ENCODE measurements at regions not wholly inside any gene's neighbourhood (a gene's known extent, or its start where the extent isn't known, plus 50 kb on each side); places are given as distances from the start of the nearest gene placed in this dataset.
A peak's percentile ranks its signal among the peaks of the same experiment; 100 is the strongest.

DNA sequence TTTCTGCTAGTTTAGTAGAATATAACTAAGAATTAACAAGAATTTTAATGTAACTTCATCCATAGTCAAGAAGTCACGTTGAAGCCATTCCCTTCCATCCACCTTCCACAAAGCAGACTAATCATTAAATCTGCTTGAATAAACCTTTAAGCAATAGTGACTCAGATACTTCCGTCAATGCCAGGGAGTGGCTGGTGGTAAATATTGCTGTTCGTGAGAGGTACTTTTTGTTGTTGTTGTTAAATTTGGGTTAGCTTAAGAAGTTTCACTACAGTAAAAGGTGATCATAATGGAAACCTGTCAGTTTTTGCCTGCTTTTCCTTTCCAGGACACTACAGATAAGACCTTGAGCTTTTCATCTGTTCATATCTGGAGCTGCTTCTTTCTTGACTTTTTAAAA lies 316.3 kb downstream of the TMA16 start:
- no peak overlapping the region for H3K4me3 ChIP-seq
- H3K27me3 ChIP-seq = no peaks in the 10 kb centered on the region
- DNase-seq = no peak
- H3K9me3 ChIP-seq (replicated peaks) = no peaks in the 10 kb centered on the region
- no peaks in the 10 kb centered on the region for H3K4me1 ChIP-seq
- no peaks in the 10 kb centered on the region for H3K36me3 ChIP-seq
- H3K27ac ChIP-seq = no peak overlapping the region

- Histone ChIP-seq H3K36me3 (no peaks in the 10 kb centered on the region), H3K4me3 (no peak overlapping the region), H3K4me1 (no peaks in the 10 kb centered on the region), H3K9me3 (replicated peaks) (no peaks in the 10 kb centered on the region), H3K27ac (no peak overlapping the region), H3K27me3 (no peaks in the 10 kb centered on the region)
- DNase-seq = no peak
Measured at GRCh38 chr4:163815776-163816175, 321.3 kb downstream of the TMA16 start.

DNA sequence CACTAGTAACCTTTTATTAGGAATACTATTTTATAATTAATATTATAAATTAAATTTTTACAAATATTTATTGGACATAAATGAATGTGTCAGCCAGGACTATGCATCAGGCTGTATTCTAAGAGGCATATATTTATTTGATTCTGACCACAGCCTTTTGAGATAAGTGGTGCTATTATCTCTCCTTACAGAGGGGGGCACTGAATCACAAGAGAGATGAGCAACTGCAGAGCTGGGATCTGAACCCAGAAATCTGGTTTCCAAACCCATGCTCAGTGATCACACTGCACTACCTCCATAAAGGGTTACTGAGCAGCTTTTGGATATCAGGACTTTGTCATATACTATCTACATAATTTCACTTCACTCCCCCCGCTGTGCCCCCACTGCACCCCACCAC lies 322.0 kb downstream of the TMA16 start:
- no peak for DNase-seq

DNA sequence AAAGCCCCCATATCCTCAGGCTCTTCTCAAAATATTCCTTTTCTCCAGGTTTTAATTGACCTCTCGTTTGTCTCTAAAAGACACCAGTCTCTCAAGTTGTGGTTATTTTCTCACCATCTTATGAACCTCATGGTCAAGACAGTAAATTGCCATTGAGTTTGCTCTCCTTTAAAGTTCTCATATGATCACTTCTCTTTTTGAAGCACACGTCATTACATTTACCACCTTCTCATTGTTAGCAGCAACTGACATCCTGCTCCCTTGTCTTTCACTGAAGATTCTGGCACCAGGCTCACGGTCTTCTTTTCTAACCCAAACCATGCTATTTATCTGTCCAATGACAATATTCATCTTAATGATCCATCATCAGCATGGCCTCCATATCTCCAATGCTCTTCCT lies 324.2 kb downstream of the TMA16 start:
- no peaks in the 10 kb centered on the region for H3K9me3 ChIP-seq (replicated peaks)
- no peak for DNase-seq
- no peak overlapping the region for H3K27ac ChIP-seq
- no peaks in the 10 kb centered on the region for H3K36me3 ChIP-seq
- no peak overlapping the region for H3K4me3 ChIP-seq
- no peaks in the 10 kb centered on the region for H3K27me3 ChIP-seq
- no peaks in the 10 kb centered on the region for H3K4me1 ChIP-seq

More for the DNA sequence above, 322.0 kb downstream of the TMA16 start:
- Histone ChIP-seq H3K27ac (no peak overlapping the region), H3K9me3 (replicated peaks) (no peaks in the 10 kb centered on the region), H3K27me3 (no peaks in the 10 kb centered on the region), H3K36me3 (no peaks in the 10 kb centered on the region), H3K4me3 (no peak overlapping the region), H3K4me1 (no peaks in the 10 kb centered on the region)

DNA sequence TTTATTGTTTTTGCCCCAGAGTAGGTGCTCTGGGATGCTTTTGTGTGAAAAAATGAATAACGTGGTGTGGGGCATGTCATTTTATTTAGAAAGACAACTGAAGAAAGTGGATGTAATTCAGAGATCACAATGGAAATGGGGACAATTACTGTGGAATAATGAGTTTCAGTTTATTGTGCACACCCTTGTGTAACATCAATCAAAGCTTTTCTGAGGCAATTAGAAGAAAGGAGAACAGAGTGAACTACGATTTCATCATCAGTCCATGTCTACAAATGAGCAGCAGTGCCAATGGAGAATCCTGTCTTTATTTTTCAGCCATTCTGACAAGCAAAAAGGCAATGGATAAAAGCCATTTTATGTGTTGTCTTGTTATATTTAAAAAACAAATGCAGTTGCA lies 339.2 kb downstream of the TMA16 start:
- Histone ChIP-seq H3K27me3 (no peaks in the 10 kb centered on the region), H3K4me1 (no peaks in the 10 kb centered on the region), H3K9me3 (replicated peaks) (no peaks in the 10 kb centered on the region), H3K4me3 (no peak overlapping the region), H3K27ac (no peak overlapping the region), H3K36me3 (no peaks in the 10 kb centered on the region)
- DNase-seq = no peak

DNA sequence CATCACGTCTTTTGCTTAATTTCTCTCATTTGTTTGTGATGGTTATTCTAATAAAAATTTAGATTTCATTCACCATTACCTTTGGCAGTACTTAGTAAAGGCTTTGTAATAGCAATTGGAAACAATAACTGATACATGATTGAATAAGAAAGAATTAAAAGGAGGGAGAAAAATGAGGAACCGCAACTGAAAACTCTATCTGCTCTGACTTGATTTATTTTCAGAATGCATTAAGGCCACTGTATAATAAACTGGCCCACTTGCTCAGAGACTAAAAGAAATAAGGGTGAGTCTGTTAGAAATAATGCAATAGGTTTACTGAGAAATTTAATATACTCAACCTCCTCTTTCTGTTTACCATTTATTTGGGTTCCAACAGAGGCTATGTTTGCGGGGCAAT lies 351.5 kb downstream of the TMA16 start:
- H3K4me1 ChIP-seq = no peaks in the 10 kb centered on the region
- no peaks in the 10 kb centered on the region for H3K9me3 ChIP-seq (replicated peaks)
- no peak for DNase-seq
- H3K4me3 ChIP-seq = no peak overlapping the region
- H3K36me3 ChIP-seq = no peaks in the 10 kb centered on the region
- no peak overlapping the region for H3K27ac ChIP-seq
- no peaks in the 10 kb centered on the region for H3K27me3 ChIP-seq

DNA sequence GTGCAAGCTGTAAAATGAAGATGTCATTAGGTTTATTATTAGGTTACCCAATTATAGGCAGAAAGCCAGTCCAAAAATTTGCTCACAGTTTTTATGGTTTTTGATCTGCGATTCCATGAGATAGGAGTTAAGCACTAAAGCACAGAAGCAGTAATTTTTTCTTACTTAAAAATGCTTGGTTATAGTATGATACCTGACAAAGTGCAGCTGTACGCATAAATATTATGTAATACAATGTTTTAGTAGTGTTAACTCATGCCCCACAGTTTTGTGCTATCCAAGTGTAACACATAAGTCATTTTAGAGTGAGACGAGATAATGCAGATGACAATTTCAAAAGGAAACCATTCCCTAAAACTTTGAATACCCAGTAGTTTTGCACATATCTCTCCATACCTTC lies 357.8 kb downstream of the TMA16 start:
- Histone ChIP-seq H3K27me3 (no peaks in the 10 kb centered on the region), H3K36me3 (no peaks in the 10 kb centered on the region), H3K27ac (no peak overlapping the region), H3K4me1 (no peaks in the 10 kb centered on the region), H3K4me3 (no peak overlapping the region), H3K9me3 (replicated peaks) (no peaks in the 10 kb centered on the region)
- DNase-seq = no peak

GRCh38 chr4:163857903-163858302 lies 363.4 kb downstream of the TMA16 start:
- Histone ChIP-seq H3K36me3 (no peaks in the 10 kb centered on the region), H3K4me3 (no peak overlapping the region), H3K4me1 (no peaks in the 10 kb centered on the region), H3K27me3 (no peaks in the 10 kb centered on the region), H3K9me3 (replicated peaks) (no peaks in the 10 kb centered on the region), H3K27ac (no peak overlapping the region)
- DNase-seq = no peak

- H3K36me3 ChIP-seq = no peaks in the 10 kb centered on the region
- no peak for DNase-seq
- H3K27ac ChIP-seq = no peak overlapping the region
- no peaks in the 10 kb centered on the region for H3K9me3 ChIP-seq (replicated peaks)
- no peak overlapping the region for H3K4me3 ChIP-seq
- H3K27me3 ChIP-seq = no peaks in the 10 kb centered on the region
- no peaks in the 10 kb centered on the region for H3K4me1 ChIP-seq
Measured at GRCh38 chr4:163858515-163858914, 364.0 kb downstream of the TMA16 start.

GRCh38 chr4:163863082-163863481 lies 368.6 kb downstream of the TMA16 start:
- DNase-seq = no peak
- Histone ChIP-seq H3K9me3 (replicated peaks) (no peaks in the 10 kb centered on the region), H3K27me3 (no peaks in the 10 kb centered on the region), H3K27ac (no peak overlapping the region), H3K4me3 (no peak overlapping the region), H3K4me1 (no peaks in the 10 kb centered on the region), H3K36me3 (no peaks in the 10 kb centered on the region)

DNA sequence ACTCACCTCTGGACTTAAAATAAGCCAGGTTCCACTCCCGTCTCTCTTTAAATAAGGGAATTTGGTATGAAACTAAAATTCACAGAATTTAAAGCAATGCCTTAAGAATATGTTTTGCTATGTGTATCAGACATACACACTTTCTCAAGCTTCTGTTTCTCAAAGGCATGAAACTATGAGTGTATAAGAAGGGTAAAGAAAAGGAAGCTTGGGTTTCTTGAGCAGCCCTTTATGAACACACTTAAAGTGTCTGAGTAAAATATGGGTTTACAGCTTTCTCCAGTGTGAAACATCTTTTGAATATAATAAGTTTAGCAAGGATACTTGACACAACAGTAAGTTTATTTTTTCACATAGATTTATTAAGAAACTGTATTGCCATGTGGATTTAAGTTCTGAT lies 370.5 kb downstream of the TMA16 start:
- Histone ChIP-seq H3K27ac (no peak overlapping the region), H3K27me3 (no peaks in the 10 kb centered on the region), H3K4me3 (no peak overlapping the region), H3K4me1 (no peaks in the 10 kb centered on the region), H3K9me3 (replicated peaks) (no peaks in the 10 kb centered on the region), H3K36me3 (no peaks in the 10 kb centered on the region)
- DNase-seq = no peak

DNA sequence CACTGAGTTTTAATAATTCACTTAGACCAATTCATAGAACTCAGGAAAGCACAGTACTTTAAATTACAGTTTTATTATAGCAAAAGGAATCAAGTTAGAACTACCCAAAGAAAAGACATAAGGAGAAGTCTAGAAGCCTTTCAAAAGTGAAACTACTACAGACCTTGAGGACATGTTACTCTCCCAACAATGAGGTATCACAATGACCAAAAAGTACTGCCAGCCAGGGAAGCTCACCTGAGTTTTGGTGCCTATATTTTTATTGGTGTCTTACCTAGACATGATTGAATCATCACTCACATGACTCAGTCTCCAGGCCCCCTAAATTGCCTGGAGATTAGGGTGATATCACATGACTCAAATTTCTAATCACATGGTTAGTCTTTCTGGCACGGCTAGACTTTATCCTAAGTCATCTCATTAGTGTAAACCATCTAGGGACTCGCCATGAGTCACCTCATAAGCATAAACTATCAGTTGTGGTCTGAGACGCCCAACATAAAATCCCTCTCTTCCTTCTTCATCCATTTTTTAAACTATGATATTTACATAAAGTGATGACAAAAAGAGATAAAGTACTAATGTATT lies 372.3 kb downstream of the TMA16 start:
- Histone ChIP-seq H3K27me3 (no peaks in the 10 kb centered on the region), H3K4me3 (no peak overlapping the region), H3K4me1 (no peaks in the 10 kb centered on the region), H3K27ac (no peak overlapping the region), H3K36me3 (no peaks in the 10 kb centered on the region), H3K9me3 (replicated peaks) (no peaks in the 10 kb centered on the region)
- DNase-seq = peak; percentile 1 to 5

- Histone ChIP-seq H3K4me1 (no peaks in the 10 kb centered on the region), H3K27ac (no peak overlapping the region), H3K27me3 (no peaks in the 10 kb centered on the region), H3K9me3 (replicated peaks) (no peaks in the 10 kb centered on the region), H3K36me3 (no peaks in the 10 kb centered on the region), H3K4me3 (no peak overlapping the region)
- DNase-seq = no peak
Measured at GRCh38 chr4:163868445-163868844, 374.0 kb downstream of the TMA16 start.

DNA sequence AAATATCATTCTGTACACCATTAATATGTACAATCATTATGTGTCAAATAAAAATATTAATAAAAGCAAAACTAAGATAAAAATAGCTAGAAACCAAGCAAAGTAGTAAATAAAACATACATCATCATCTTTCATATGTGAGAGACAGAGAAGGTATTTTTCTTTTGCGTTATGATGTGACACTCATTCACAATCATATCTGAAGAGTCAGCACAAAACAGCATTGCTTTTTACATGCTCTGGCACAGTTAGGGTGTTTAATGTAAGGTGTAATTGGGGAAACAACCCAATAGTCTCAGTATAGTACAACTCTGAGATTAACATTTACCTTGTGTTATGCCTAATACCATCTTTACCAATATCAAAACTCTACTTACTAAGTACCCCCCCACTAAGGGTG lies 376.6 kb downstream of the TMA16 start:
- DNase-seq = no peak
- no peak overlapping the region for H3K4me3 ChIP-seq
- H3K36me3 ChIP-seq = no peaks in the 10 kb centered on the region
- H3K27me3 ChIP-seq = no peaks in the 10 kb centered on the region
- H3K4me1 ChIP-seq = no peaks in the 10 kb centered on the region
- no peak overlapping the region for H3K27ac ChIP-seq
- no peaks in the 10 kb centered on the region for H3K9me3 ChIP-seq (replicated peaks)

DNA sequence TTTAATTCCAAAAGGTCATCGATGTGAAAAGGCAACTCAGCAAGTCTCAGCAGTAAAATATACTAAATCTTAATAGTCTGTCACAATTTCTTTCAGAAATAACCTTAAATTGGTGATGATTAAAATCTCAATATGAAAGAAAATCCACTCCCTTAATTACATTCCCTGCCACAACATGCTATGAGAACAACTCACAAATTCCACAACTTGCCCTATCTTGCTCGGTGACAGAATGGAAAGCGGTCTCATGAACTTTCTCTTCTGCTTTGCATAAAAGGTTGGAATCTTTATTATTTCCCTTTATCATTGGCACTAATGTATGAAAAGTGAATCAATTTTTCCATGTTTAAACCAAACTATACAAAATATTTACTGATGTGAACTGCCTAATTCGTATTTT lies 380.8 kb downstream of the TMA16 start:
- no peaks in the 10 kb centered on the region for H3K4me1 ChIP-seq
- no peaks in the 10 kb centered on the region for H3K9me3 ChIP-seq (replicated peaks)
- no peaks in the 10 kb centered on the region for H3K27me3 ChIP-seq
- no peak overlapping the region for H3K4me3 ChIP-seq
- DNase-seq = no peak
- H3K36me3 ChIP-seq = no peaks in the 10 kb centered on the region
- no peak overlapping the region for H3K27ac ChIP-seq

DNA sequence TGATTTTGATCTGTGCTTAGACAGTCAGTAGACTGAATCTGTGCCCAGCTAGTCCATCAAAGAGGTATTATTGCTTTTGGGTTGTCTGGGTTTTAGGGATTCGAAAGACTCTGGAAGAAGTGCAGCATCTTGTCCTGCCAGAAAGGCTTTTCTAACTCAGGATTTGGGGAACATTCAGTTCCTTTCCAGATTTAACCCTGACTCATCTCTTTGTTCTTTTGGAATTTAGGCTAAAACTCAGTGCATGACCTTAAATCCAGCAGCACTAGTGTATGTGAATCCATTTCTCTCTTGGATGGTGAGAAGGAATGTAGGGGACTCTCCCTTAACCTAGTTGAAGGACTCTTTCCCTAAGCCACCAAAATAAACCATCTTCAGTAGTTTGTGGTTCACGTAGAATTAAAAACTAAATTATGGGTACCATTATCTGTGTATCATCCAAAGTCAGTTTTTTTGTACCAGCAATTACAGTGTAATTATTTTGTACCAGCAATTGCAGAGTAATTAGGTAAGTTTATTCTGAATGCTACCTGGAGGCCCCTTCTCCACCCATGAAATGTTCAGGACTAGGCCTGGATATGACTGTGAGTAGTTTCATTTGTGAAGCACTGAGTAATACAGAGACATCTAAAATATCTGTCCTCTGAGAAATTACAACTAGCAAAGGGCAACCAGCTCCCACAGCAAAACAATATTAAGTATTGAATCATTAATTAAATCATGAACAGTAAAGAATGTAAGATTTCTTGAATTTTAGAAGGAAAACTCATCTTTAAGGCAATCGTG lies 384.0 kb downstream of the TMA16 start:
- Histone ChIP-seq H3K4me3 (no peak overlapping the region), H3K4me1 (no peaks in the 10 kb centered on the region), H3K9me3 (replicated peaks) (no peaks in the 10 kb centered on the region), H3K27me3 (no peaks in the 10 kb centered on the region), H3K27ac (no peak overlapping the region), H3K36me3 (no peaks in the 10 kb centered on the region)
- DNase-seq = no peak
